Caco-2 (cell line): ENCODE measurements at regions not wholly inside any gene's neighbourhood (a gene's known extent, or its start where the extent isn't known, plus 50 kb on each side); places are given as distances from the start of the nearest gene placed in this dataset.

ENCODE experiments used
- BruUV-seq: library from RNA; stranded (reverse); fragments of 400-500 nt; replicated peaks from 2 replicates; lab custom pipeline; 2021; lab: Mats Ljungman, UMichigan
- CTCF ChIA-PET: fragments of 300-600 bp; sonication (Branson Sonifier 250); formaldehyde crosslinking; loops from one replicate; lab custom pipeline; 2022; ENCODE audit warnings: antibody characterized with exemption; lab: Charles Lee
- POLR2A ChIA-PET: fragments of 300-600 bp; sonication (Branson Sonifier 250); formaldehyde crosslinking; loops from one replicate; lab custom pipeline; 2022; ENCODE audit warnings: antibody characterized with exemption; lab: Charles Lee
- DNase-seq, 2 experiments: peaks; one replicate each; pipeline versions ENCODE4 v3.0.0 to v3.0.0-alpha.2; 2020 to 2022
- H3K27me3 ChIP-seq: replicated peaks from 2 replicates; pipeline ENCODE4 v1.6.0; 2011; ENCODE audit warnings: low read length; ENCODE audit not compliant: control insufficient read depth, insufficient read depth
- H3K36me3 ChIP-seq: 2 replicates; pipeline ENCODE4 v1.5.1; 2011; ENCODE audit warnings: low read length; ENCODE audit not compliant: control insufficient read depth, insufficient read depth
- H3K4me1 ChIP-seq: fragments of 250-450 bp; sonication (Bioruptor Pico); 2 replicates; pipeline ENCODE4 v1.5.1; 2020; ENCODE audit warnings: mild to moderate bottlenecking
- H3K4me3 ChIP-seq: 2 replicates; pipeline ENCODE4 v1.5.1; 2011; ENCODE audit warnings: low read depth, mild to moderate bottlenecking, control low read depth, low read length
- H3K9me3 ChIP-seq: fragments of 250-450 bp; sonication (Bioruptor Pico); 2 replicates; pipeline ENCODE4 v1.5.1; 2020; ENCODE audit warnings: mild to moderate bottlenecking, moderate library complexity
- H3K27ac Mint-ChIP-seq: one replicate; pipeline ENCODE4 v1.8.0; 2022; ENCODE audit warnings: mixed read lengths; ENCODE audit not compliant: unreplicated experiment
- H3K27me3 Mint-ChIP-seq: one replicate; pipeline ENCODE4 v1.8.0; 2022; ENCODE audit warnings: mixed read lengths; ENCODE audit not compliant: insufficient read depth, unreplicated experiment
- H3K36me3 Mint-ChIP-seq: one replicate; pipeline ENCODE4 v1.8.0; 2022; ENCODE audit warnings: mild to moderate bottlenecking, mixed read lengths; ENCODE audit not compliant: insufficient read depth, unreplicated experiment
- H3K4me1 Mint-ChIP-seq: one replicate; pipeline ENCODE4 v1.8.0; 2022; ENCODE audit warnings: low read depth, mixed read lengths; ENCODE audit not compliant: unreplicated experiment
- H3K4me3 Mint-ChIP-seq: one replicate; pipeline ENCODE4 v1.8.0; 2022; ENCODE audit warnings: mild to moderate bottlenecking, moderate library complexity, mixed read lengths; ENCODE audit not compliant: unreplicated experiment
- H3K9me3 Mint-ChIP-seq: one replicate; pipeline ENCODE4 v1.8.0; 2022; ENCODE audit warnings: mixed read lengths; ENCODE audit not compliant: unreplicated experiment
- CTCF ChIP-seq, 2 experiments: fragments of 200-600 bp in 1 of 2; IDR thresholded peaks; 1 replicate in 1 of 2; 2 replicates in 1 of 2; pipeline versions ENCODE4 v1.5.1 to v1.8.0; 2011 to 2022; ENCODE audit warnings: antibody characterized with exemption in 1 of 2, control low read depth in 1 of 2, inconsistent platforms in 1 of 2, low read depth in 1 of 2, low read length in 1 of 2, mild to moderate bottlenecking in 1 of 2, moderate library complexity in 1 of 2; ENCODE audit not compliant: insufficient read depth in 1 of 2, severe bottlenecking in 1 of 2, unreplicated experiment in 1 of 2
- intact Hi-C: fragments of 100-400 bp; cut with micrococcal nuclease; formaldehyde crosslinking; loops from one replicate; pipeline ENCODE4 v1.10.0; 2022; ENCODE audit not compliant: unreplicated experiment

- no TSS peak for BruUV-seq
- H3K36me3 Mint-ChIP-seq: no peaks in the 10 kb centered on the region
- H3K27me3 Mint-ChIP-seq: no peaks in the 10 kb centered on the region
- ChIA-PET CTCF (no interaction called here), POLR2A (no interaction called here)
- Histone ChIP-seq H3K27me3 (no peaks in the 10 kb centered on the region), H3K4me1 (no peaks in the 10 kb centered on the region), H3K9me3 (no peaks in the 10 kb centered on the region), H3K36me3 (no peaks in the 10 kb centered on the region), H3K4me3 (no peak overlapping the region)
- DNase-seq: no peak
- H3K4me1 Mint-ChIP-seq: no peaks in the 10 kb centered on the region
- H3K4me3 Mint-ChIP-seq: no peak overlapping the region
- no peak overlapping the region for H3K27ac Mint-ChIP-seq
- intact Hi-C loops: no loop called here
- no peak for TF ChIP-seq CTCF (IDR thresholded peaks at IDR 0.05; ENCODE audit: insufficient read depth in 1 of 2, low read depth in 1 of 2, low read length in 1 of 2, severe bottlenecking in 1 of 2, unreplicated experiment in 1 of 2)
- H3K9me3 Mint-ChIP-seq: no peaks in the 10 kb centered on the region
These were observed 395.7 kb upstream of the SALL3 start for GRCh38 chr18:78583739-78584458.

GRCh38 chr18:78584459-78585022, 395.1 kb upstream of the SALL3 start:
- Mint-ChIP-seq H3K4me3 (no peak overlapping the region), H3K4me1 (no peaks in the 10 kb centered on the region), H3K36me3 (no peaks in the 10 kb centered on the region), H3K27ac (no peak overlapping the region), H3K9me3 (no peaks in the 10 kb centered on the region), H3K27me3 (no peaks in the 10 kb centered on the region)
- Histone ChIP-seq H3K4me3 (no peak overlapping the region), H3K36me3 (no peaks in the 10 kb centered on the region), H3K9me3 (no peaks in the 10 kb centered on the region), H3K4me1 (no peaks in the 10 kb centered on the region), H3K27me3 (no peaks in the 10 kb centered on the region)
- no peak for DNase-seq
- POLR2A ChIA-PET: no interaction called here
- CTCF ChIA-PET: no interaction called here
- TF ChIP-seq CTCF (IDR thresholded peaks at IDR 0.05; ENCODE audit: insufficient read depth in 1 of 2, low read depth in 1 of 2, low read length in 1 of 2, severe bottlenecking in 1 of 2, unreplicated experiment in 1 of 2): no peak
- intact Hi-C loops: no loop called here
- BruUV-seq: no TSS peak

GRCh38 chr18:78586586-78586985, 393.0 kb upstream of the SALL3 start:
- Mint-ChIP-seq H3K27me3 (no peaks in the 10 kb centered on the region), H3K9me3 (no peaks in the 10 kb centered on the region), H3K4me1 (no peaks in the 10 kb centered on the region), H3K27ac (no peak overlapping the region), H3K36me3 (no peaks in the 10 kb centered on the region), H3K4me3 (no peak overlapping the region)
- POLR2A ChIA-PET: no interaction called here
- CTCF ChIA-PET: no interaction called here
- H3K36me3 ChIP-seq: no peaks in the 10 kb centered on the region
- no peak for DNase-seq
- intact Hi-C loops: no loop called here
- H3K4me1 ChIP-seq: no peaks in the 10 kb centered on the region
- no peak overlapping the region for H3K4me3 ChIP-seq
- no peaks in the 10 kb centered on the region for H3K9me3 ChIP-seq
- no peak for TF ChIP-seq CTCF (IDR thresholded peaks at IDR 0.05; ENCODE audit: insufficient read depth in 1 of 2, low read depth in 1 of 2, low read length in 1 of 2, severe bottlenecking in 1 of 2, unreplicated experiment in 1 of 2)
- BruUV-seq: no TSS peak
- H3K27me3 ChIP-seq: no peaks in the 10 kb centered on the region
